Pancreas (tissue), 10 donors: ENCODE measurements at regions not wholly inside any gene's neighbourhood (a gene's known extent, or its start where the extent isn't known, plus 50 kb on each side); places are given as distances from the start of the nearest gene placed in this dataset.

Experiments
- ATAC-seq, 4 donors: fragments of 200-7000 bp; cut with Tn5 transposase; one replicate each; pipeline versions ENCODE4 v1.8.0 to v1.9.1; 2020; ENCODE audit warnings: mild to moderate bottlenecking in 4 of 4, moderate library complexity in 4 of 4
- DNase-seq, 6 donors: peaks; one replicate each; pipeline ENCODE4 v3.0.0-alpha.2; 2020
- FAIRE-seq: peaks from 2 replicates; lab custom pipeline; 2012; peaks lifted over from hg19 to GRCh38; lab: Jason Lieb, UNC
- H3K27ac ChIP-seq, 4 donors: fragments of 200-600 bp; sonication (generic); 1 replicate in 3 of 4; 2 replicates in 1 of 4; pipeline versions ENCODE4 v1.5.0 to v1.8.0; 2020
- H3K27me3 ChIP-seq, 4 donors: fragments of 200-600 bp; one replicate each; pipeline ENCODE4 v1.8.0; 2021
- H3K36me3 ChIP-seq, 3 donors: fragments of 200-600 bp; sonication (generic) in 1 of 3; one replicate each; pipeline versions ENCODE4 v1.5.0 to v1.8.0; 2020 to 2021
- H3K4me1 ChIP-seq, 3 donors: fragments of 200-600 bp; one replicate each; pipeline ENCODE4 v1.8.0; 2021
- H3K4me3 ChIP-seq, 4 donors: fragments of 200-600 bp; sonication (generic) in 2 of 4; one replicate each; pipeline versions ENCODE4 v1.5.0 to v1.8.0; 2020 to 2021
- H3K9me3 ChIP-seq, 4 donors: fragments of 200-600 bp; one replicate each; pipeline ENCODE4 v1.8.0; 2021
- CTCF ChIP-seq, 4 donors: fragments of 200-600 bp; sonication (generic) in 3 of 4; IDR thresholded peaks; one replicate each; pipeline versions ENCODE4 v1.5.0 to v1.8.0; 2021; ENCODE audit warnings: antibody characterized with exemption in 4 of 4
- WGBS, 2 donors: extraction: QIAGEN DNeasy Blood & Tissue Kit; methylation state at CpG; one replicate each; pipeline ENCODE4 v1.1.7; 2013; 5-methylcytosine and 5-hydroxymethylcytosine counted together
- intact Hi-C, 3 donors: fragments of 100-400 bp; cut with DNase I; formaldehyde crosslinking; loops; one replicate each; pipeline versions ENCODE4 v1.11.1 to v1.14.2; 2022
- donor health status: healthy with polysubstance abuse.
- donor health status: DM: no; HTN: no; CAD: no; lungs with moderate emphysema.
- donor health status: DM: no; HTN: no; CAD: no.
- donor health status: control.
- donor health status: control.
- donor health status: Bipolar disorder and iron deficiency.
- donor health status: DM: yes; HTN: yes; CAD: no.
- donor health status: DM: no; HTN: no; CAD: no.
- donor health status: DM: no; HTN: no; CAD: no.
- donor health status: DM: yes; HTN: yes; CAD: no.

GRCh38 chr18:27428120-27428519, 243.0 kb upstream of the CHST9 start:
- FAIRE-seq (no peak), DNase-seq (no peak), ATAC-seq (no peak)
- TF ChIP-seq CTCF (IDR thresholded peaks at IDR 0.05) = no peak
- WGBS, 2 donors = 74 to 89% methylated on average over 2 of the region's 2 CpGs
- H3K27ac ChIP-seq = no peak overlapping the region
- peaks cover 0 to 3% (median 0%) of the 10 kb centered on the region in 3 donors for H3K4me1 ChIP-seq
- no peak overlapping the region for H3K4me3 ChIP-seq
- intact Hi-C loops = no loop called here
- no peaks in the 10 kb centered on the region for H3K36me3 ChIP-seq
- no peaks in the 10 kb centered on the region for H3K9me3 ChIP-seq
- no peaks in the 10 kb centered on the region for H3K27me3 ChIP-seq

GRCh38 chr18:27423581-27423980, 238.5 kb upstream of the CHST9 start:
- no peak for TF ChIP-seq CTCF (IDR thresholded peaks at IDR 0.05)
- no peak for ATAC-seq
- Histone ChIP-seq H3K4me1 (peaks cover 0 to 3% (median 0%) of the 10 kb centered on the region in 3 donors), H3K9me3 (no peaks in the 10 kb centered on the region), H3K36me3 (no peaks in the 10 kb centered on the region), H3K4me3 (no peak overlapping the region), H3K27ac (no peak overlapping the region), H3K27me3 (no peaks in the 10 kb centered on the region)
- no peak for FAIRE-seq
- intact Hi-C loops = no loop called here
- DNase-seq = no peak
- 78 to 90% methylated on average over 3 of the region's 3 CpGs for WGBS, 2 donors

GRCh38 chr18:27419646-27420045, 234.5 kb upstream of the CHST9 start:
- ATAC-seq (no peak), DNase-seq (no peak), FAIRE-seq (no peak)
- H3K27ac ChIP-seq = no peak overlapping the region
- no peaks in the 10 kb centered on the region for H3K9me3 ChIP-seq
- WGBS, 2 donors = 78 to 91% methylated on average over 2 of the region's 2 CpGs
- TF ChIP-seq CTCF (IDR thresholded peaks at IDR 0.05) = no peak
- H3K4me3 ChIP-seq = no peak overlapping the region
- no peaks in the 10 kb centered on the region for H3K27me3 ChIP-seq
- H3K4me1 ChIP-seq = no peaks in the 10 kb centered on the region
- intact Hi-C loops = no loop called here
- H3K36me3 ChIP-seq = no peaks in the 10 kb centered on the region

GRCh38 chr18:27415495-27415894, 230.4 kb upstream of the CHST9 start:
- Histone ChIP-seq H3K9me3 (no peaks in the 10 kb centered on the region), H3K4me1 (no peaks in the 10 kb centered on the region), H3K36me3 (no peaks in the 10 kb centered on the region), H3K27me3 (no peaks in the 10 kb centered on the region), H3K27ac (no peak overlapping the region), H3K4me3 (no peak overlapping the region)
- intact Hi-C loops = no loop called here
- no peak for DNase-seq
- no peak for TF ChIP-seq CTCF (IDR thresholded peaks at IDR 0.05)
- 44 to 50% methylated on average over 4 of the region's 4 CpGs for WGBS, 2 donors
- ATAC-seq = no peak
- no peak for FAIRE-seq

- Histone ChIP-seq H3K4me1 (no peaks in the 10 kb centered on the region), H3K4me3 (no peak overlapping the region), H3K27me3 (no peaks in the 10 kb centered on the region), H3K27ac (no peak overlapping the region), H3K36me3 (no peaks in the 10 kb centered on the region), H3K9me3 (no peaks in the 10 kb centered on the region)
- intact Hi-C loops = no loop called here
- no peak for TF ChIP-seq CTCF (IDR thresholded peaks at IDR 0.05)
- DNase-seq (no peak), ATAC-seq (no peak), FAIRE-seq (no peak)
- 61 to 62% methylated on average over 1 of the region's 1 CpG for WGBS, 2 donors
Measured at GRCh38 chr18:27414682-27415081, 229.6 kb upstream of the CHST9 start.
